ENCODE measurements at regions not wholly inside any gene's neighbourhood (a gene's known extent, or its start where the extent isn't known, plus 50 kb on each side); places are given as distances from the start of the nearest gene placed in this dataset.
"Not testable (repeated sequence)": the region's sequence is repeated elsewhere in the genome, so short reads cannot be mapped to it uniquely, and the experiment has no call there.

GRCh38 chr20:40900666-40901215 lies 127.9 kb upstream of the TOP1 start:
- TF ChIP-seq RARB (CRISPR knock-in tag; IDR thresholded peaks at IDR 0.05) (no peak), BACH2 (CRISPR knock-in tag; IDR thresholded peaks at IDR 0.05; ENCODE audit: borderline replicate concordance) (no peak), TSHZ2 (CRISPR knock-in tag; IDR thresholded peaks at IDR 0.05) (no peak), ZFP3 (CRISPR knock-in tag; IDR thresholded peaks at IDR 0.05) (no peak), ZC3H10 (CRISPR knock-in tag; IDR thresholded peaks at IDR 0.05) (no peak), PPARA (CRISPR knock-in tag; IDR thresholded peaks at IDR 0.05; ENCODE audit: borderline replicate concordance) (no peak), ZNF565 (CRISPR knock-in tag; conservative IDR thresholded peaks at IDR 0.05; ENCODE audit: low read depth) (no peak), ZNF70 (CRISPR knock-in tag; IDR thresholded peaks at IDR 0.05) (no peak)
- no peak for ATAC-seq

- no peak for ATAC-seq
- no peak for TF ChIP-seq ZNF565 (CRISPR knock-in tag; conservative IDR thresholded peaks at IDR 0.05; ENCODE audit: low read depth)
- TF ChIP-seq PPARA (CRISPR knock-in tag; IDR thresholded peaks at IDR 0.05; ENCODE audit: borderline replicate concordance), result no peak
- no peak for TF ChIP-seq PATZ1 (CRISPR knock-in tag; IDR thresholded peaks at IDR 0.05; ENCODE audit: borderline replicate concordance)
- TF ChIP-seq CREB5 (CRISPR knock-in tag; IDR thresholded peaks at IDR 0.05; ENCODE audit: low read depth), result no peak
- TF ChIP-seq CSDC2 (CRISPR knock-in tag; IDR thresholded peaks at IDR 0.05), result no peak
- no peak for TF ChIP-seq ZFP30 (CRISPR knock-in tag; IDR thresholded peaks at IDR 0.05)
- TF ChIP-seq CSRNP3 (CRISPR knock-in tag; IDR thresholded peaks at IDR 0.05), result no peak
- TF ChIP-seq ZNF8 (CRISPR knock-in tag; IDR thresholded peaks at IDR 0.05), result no peak
- no peak for TF ChIP-seq OSR1 (CRISPR knock-in tag; IDR thresholded peaks at IDR 0.05)
- TF ChIP-seq BACH2 (CRISPR knock-in tag; IDR thresholded peaks at IDR 0.05; ENCODE audit: borderline replicate concordance), result no peak
Measured at GRCh38 chr20:40902661-40903060, 126.0 kb upstream of the TOP1 start.

GRCh38 chr20:40908309-40908708 lies 120.3 kb upstream of the TOP1 start:
- no peak for TF ChIP-seq ZFP3 (CRISPR knock-in tag; IDR thresholded peaks at IDR 0.05)
- TF ChIP-seq ZC3H10 (CRISPR knock-in tag; IDR thresholded peaks at IDR 0.05), result no peak
- TF ChIP-seq CREB5 (CRISPR knock-in tag; IDR thresholded peaks at IDR 0.05; ENCODE audit: low read depth), result no peak
- no peak for TF ChIP-seq SNAI2 (CRISPR knock-in tag; IDR thresholded peaks at IDR 0.05)
- no peak for TF ChIP-seq TOX (CRISPR knock-in tag; IDR thresholded peaks at IDR 0.05; ENCODE audit: borderline replicate concordance)
- TF ChIP-seq ARNTL (CRISPR knock-in tag; IDR thresholded peaks at IDR 0.05; ENCODE audit: borderline replicate concordance, low read depth), result no peak
- TF ChIP-seq ZNF565 (CRISPR knock-in tag; conservative IDR thresholded peaks at IDR 0.05; ENCODE audit: low read depth), result no peak
- no peak for TF ChIP-seq CSRNP3 (CRISPR knock-in tag; IDR thresholded peaks at IDR 0.05)
- TF ChIP-seq TSHZ2 (CRISPR knock-in tag; IDR thresholded peaks at IDR 0.05), result no peak
- no peak for TF ChIP-seq BACH2 (CRISPR knock-in tag; IDR thresholded peaks at IDR 0.05; ENCODE audit: borderline replicate concordance)
- TF ChIP-seq ZNF70 (CRISPR knock-in tag; IDR thresholded peaks at IDR 0.05), result no peak
- no peak for TF ChIP-seq ZFP30 (CRISPR knock-in tag; IDR thresholded peaks at IDR 0.05)
- TF ChIP-seq PPARA (CRISPR knock-in tag; IDR thresholded peaks at IDR 0.05; ENCODE audit: borderline replicate concordance), result no peak
- no peak for TF ChIP-seq OSR1 (CRISPR knock-in tag; IDR thresholded peaks at IDR 0.05)
- ATAC-seq, result no peak

- not testable (repeated sequence) for ATAC-seq
Measured at GRCh38 chr20:40909489-40909888, 119.1 kb upstream of the TOP1 start.

GRCh38 chr20:40910436-40910835 lies 118.2 kb upstream of the TOP1 start:
- ATAC-seq, result not testable (repeated sequence)

GRCh38 chr20:40911152-40911551 lies 117.5 kb upstream of the TOP1 start:
- not testable (repeated sequence) for ATAC-seq
